ENCODE measurements at regions not wholly inside any gene's neighbourhood (a gene's known extent, or its start where the extent isn't known, plus 50 kb on each side); places are given as distances from the start of the nearest gene placed in this dataset.

DNA sequence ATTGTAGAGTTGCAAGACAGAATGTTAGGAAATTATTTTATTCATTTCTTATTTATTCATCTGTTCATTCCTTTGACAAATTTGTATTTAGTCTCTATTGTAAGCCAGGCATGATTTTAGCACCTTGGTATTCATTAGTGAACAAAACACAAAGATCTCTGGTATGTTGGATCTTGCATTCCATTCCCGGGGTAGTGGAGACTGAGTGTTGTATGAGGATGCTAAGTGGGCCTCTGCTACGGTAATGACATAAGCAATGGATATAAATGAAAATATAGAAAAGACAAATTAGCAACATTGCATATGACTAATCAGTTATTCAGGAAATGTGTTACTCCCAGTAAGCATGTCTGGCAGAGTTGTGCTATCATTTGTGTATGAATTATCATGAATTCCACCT is 449.3 kb downstream of the PCDH17 start:
- H3K9me3 ChIP-seq (ENCODE audit: control insufficient read depth, insufficient read depth, low read length): no peaks in the 10 kb centered on the region
- TF ChIP-seq EZH2phosphoT487 (IDR thresholded peaks at IDR 0.05; ENCODE audit: borderline replicate concordance, low read length): no peak
- H3K4me2 ChIP-seq (ENCODE audit: low read length): no peak overlapping the region

DNA sequence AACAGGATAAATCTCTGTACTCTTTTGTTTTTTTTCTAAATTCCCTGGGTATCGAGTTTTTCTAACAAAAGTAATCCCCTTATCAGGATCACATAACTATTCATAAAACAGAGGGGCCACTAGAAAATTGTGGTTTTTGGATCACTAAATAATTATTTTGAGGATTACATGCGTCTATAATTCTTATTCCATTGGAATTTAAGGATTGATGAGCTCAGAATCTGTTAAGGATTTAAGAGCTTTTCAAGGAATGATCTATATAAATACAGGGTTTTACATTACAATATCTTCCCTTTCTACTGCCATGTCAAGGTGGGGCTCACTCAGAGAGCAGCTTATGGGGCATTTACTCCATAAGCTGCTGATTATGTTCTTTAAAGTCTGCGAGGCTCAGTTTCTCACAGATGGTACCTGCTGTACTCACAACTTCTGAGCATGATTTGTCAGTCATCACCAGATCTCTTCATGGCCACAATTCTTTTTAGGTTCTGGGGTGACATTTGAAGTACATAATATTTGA is 449.8 kb downstream of the PCDH17 start:
- TF ChIP-seq CTCF (IDR thresholded peaks at IDR 0.05; ENCODE audit: low read depth, low read length, poor library complexity, severe bottlenecking) (no peak), EZH2phosphoT487 (IDR thresholded peaks at IDR 0.05; ENCODE audit: borderline replicate concordance, low read length) (no peak)
- no peaks in the 10 kb centered on the region for H3F3A ChIP-seq (ENCODE audit: control insufficient read depth, insufficient read depth)
- no peak overlapping the region for H3K4me2 ChIP-seq (ENCODE audit: low read length)
- H3K4me1 ChIP-seq (ENCODE audit: control insufficient read depth, low read length): no peaks in the 10 kb centered on the region
- H3K9me2 ChIP-seq (replicated peaks; ENCODE audit: control insufficient read depth, low read length): no peaks in the 10 kb centered on the region
- no peaks in the 10 kb centered on the region for H3K27me3 ChIP-seq (ENCODE audit: control insufficient read depth, low read length)
- no peaks in the 10 kb centered on the region for H4K20me1 ChIP-seq (ENCODE audit: control insufficient read depth, insufficient read depth, low read depth, low read length)
- no peaks in the 10 kb centered on the region for H3K9me3 ChIP-seq (ENCODE audit: control insufficient read depth, insufficient read depth, low read length)
- no peak overlapping the region for H3K27ac ChIP-seq (ENCODE audit: low read depth, low read length)
- no peaks in the 10 kb centered on the region for H3K36me3 ChIP-seq (ENCODE audit: control insufficient read depth, low read length)
- H3K4me3 ChIP-seq (ENCODE audit: low read length): no peak overlapping the region
- H3K79me2 ChIP-seq (ENCODE audit: control insufficient read depth, low read length): no peaks in the 10 kb centered on the region

More for the DNA sequence above, 449.3 kb downstream of the PCDH17 start:
- H3K36me3 ChIP-seq (ENCODE audit: control insufficient read depth, low read length): no peaks in the 10 kb centered on the region
- H4K20me1 ChIP-seq (ENCODE audit: control insufficient read depth, insufficient read depth, low read depth, low read length): no peaks in the 10 kb centered on the region
- H3K79me2 ChIP-seq (ENCODE audit: control insufficient read depth, low read length): no peaks in the 10 kb centered on the region
- no peaks in the 10 kb centered on the region for H3K27me3 ChIP-seq (ENCODE audit: control insufficient read depth, low read length)
- H3F3A ChIP-seq (ENCODE audit: control insufficient read depth, insufficient read depth): no peaks in the 10 kb centered on the region
- no peaks in the 10 kb centered on the region for H3K9me2 ChIP-seq (replicated peaks; ENCODE audit: control insufficient read depth, low read length)
- H3K4me1 ChIP-seq (ENCODE audit: control insufficient read depth, low read length): no peaks in the 10 kb centered on the region
- H3K4me3 ChIP-seq (ENCODE audit: low read length): no peak overlapping the region
- no peak overlapping the region for H3K27ac ChIP-seq (ENCODE audit: low read depth, low read length)

DNA sequence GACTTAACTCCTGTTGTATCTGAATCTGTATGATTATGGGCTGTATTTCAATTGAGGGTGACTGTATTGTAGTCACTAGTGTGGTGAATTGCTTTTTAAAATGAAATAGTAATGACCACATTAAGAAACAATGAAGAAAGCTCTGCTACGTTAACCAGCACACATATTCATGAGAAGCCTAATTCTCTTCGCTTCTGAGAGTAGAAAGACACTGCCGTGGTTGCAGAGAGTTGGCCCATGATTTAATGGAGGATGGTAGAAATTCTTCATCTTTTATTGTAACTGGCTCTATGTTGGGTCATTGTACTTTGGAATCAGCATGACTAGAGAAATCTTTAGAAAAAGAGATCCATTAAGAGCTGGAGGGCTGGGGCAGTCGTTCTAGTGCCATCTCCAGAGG is 451.5 kb downstream of the PCDH17 start:
- no peak overlapping the region for H3K27ac ChIP-seq (ENCODE audit: low read depth, low read length)

More for the DNA sequence above, 451.5 kb downstream of the PCDH17 start:
- no peaks in the 10 kb centered on the region for H3K36me3 ChIP-seq (ENCODE audit: control insufficient read depth, low read length)
- no peaks in the 10 kb centered on the region for H3K9me3 ChIP-seq (ENCODE audit: control insufficient read depth, insufficient read depth, low read length)
- H3K4me3 ChIP-seq (ENCODE audit: low read length): no peak overlapping the region
- no peaks in the 10 kb centered on the region for H3K27me3 ChIP-seq (ENCODE audit: control insufficient read depth, low read length)
- no peaks in the 10 kb centered on the region for H3K79me2 ChIP-seq (ENCODE audit: control insufficient read depth, low read length)
- H3K9me2 ChIP-seq (replicated peaks; ENCODE audit: control insufficient read depth, low read length): no peaks in the 10 kb centered on the region
- H4K20me1 ChIP-seq (ENCODE audit: control insufficient read depth, insufficient read depth, low read depth, low read length): no peaks in the 10 kb centered on the region
- H3F3A ChIP-seq (ENCODE audit: control insufficient read depth, insufficient read depth): no peaks in the 10 kb centered on the region
- H3K4me1 ChIP-seq (ENCODE audit: control insufficient read depth, low read length): no peaks in the 10 kb centered on the region
- no peak overlapping the region for H3K4me2 ChIP-seq (ENCODE audit: low read length)
- TF ChIP-seq EZH2phosphoT487 (IDR thresholded peaks at IDR 0.05; ENCODE audit: borderline replicate concordance, low read length) (no peak), CTCF (IDR thresholded peaks at IDR 0.05; ENCODE audit: low read depth, low read length, poor library complexity, severe bottlenecking) (no peak)

Data from DOHH2 (cell line).